WTC11 (cell line): ENCODE measurements at regions not wholly inside any gene's neighbourhood (a gene's known extent, or its start where the extent isn't known, plus 50 kb on each side); places are given as distances from the start of the nearest gene placed in this dataset.

Experiments
- ATAC-seq: fragments of 200-7000 bp; cut with Tn5 transposase; 2 replicates; pipeline ENCODE4 v1.10.0; 2021; ENCODE audit warnings: mild to moderate bottlenecking, moderate library complexity
- CTCF ChIA-PET: fragments of 300-600 bp; sonication (Branson Sonifier 250); formaldehyde crosslinking; loops from one replicate; lab custom pipeline; 2021; ENCODE audit warnings: antibody characterized with exemption; lab: Charles Lee
- POLR2A ChIA-PET: fragments of 350-600 bp; sonication (Branson Sonifier 250); formaldehyde crosslinking; loops from one replicate; lab custom pipeline; 2021; ENCODE audit warnings: antibody characterized with exemption; lab: Charles Lee
- DNase-seq: peaks from one replicate; pipeline ENCODE4 v3.0.0; 2021; ENCODE audit warnings: low spot score
- H3K27ac Mint-ChIP-seq: 2 replicates; pipeline ENCODE4 v1.8.0; 2021; ENCODE audit warnings: mixed read lengths
- H3K27me3 Mint-ChIP-seq: 2 replicates; pipeline ENCODE4 v1.8.0; 2021; ENCODE audit warnings: low read depth, mild to moderate bottlenecking, moderate library complexity, mixed read lengths
- H3K36me3 Mint-ChIP-seq: 2 replicates; pipeline ENCODE4 v1.8.0; 2021; ENCODE audit warnings: mixed read lengths
- H3K4me1 Mint-ChIP-seq: 2 replicates; pipeline ENCODE4 v1.8.0; 2022; ENCODE audit warnings: mixed read lengths
- H3K4me3 Mint-ChIP-seq: 2 replicates; pipeline ENCODE4 v1.8.0; 2021; ENCODE audit warnings: mild to moderate bottlenecking, moderate library complexity, mixed read lengths
- H3K9me3 Mint-ChIP-seq: 2 replicates; pipeline ENCODE4 v1.8.0; 2021; ENCODE audit warnings: mixed read lengths
- ATF1 ChIP-seq: sonication (generic); formaldehyde crosslinking; IDR thresholded peaks from 2 replicates; pipeline ENCODE4 v1.8.1; 2023; ENCODE audit warnings: mild to moderate bottlenecking, moderate library complexity, missing genetic modification reagents
- CREM ChIP-seq: sonication (generic); formaldehyde crosslinking; IDR thresholded peaks from 2 replicates; pipeline ENCODE4 v1.8.1; 2022; ENCODE audit warnings: mild to moderate bottlenecking, missing genetic modification reagents, moderate library complexity
- ESRRA ChIP-seq: sonication (generic); formaldehyde crosslinking; IDR thresholded peaks from 2 replicates; pipeline ENCODE4 v1.8.1; 2022; ENCODE audit warnings: mild to moderate bottlenecking, missing genetic modification reagents, borderline replicate concordance
- FOXJ3 ChIP-seq: sonication (generic); formaldehyde crosslinking; IDR thresholded peaks from 2 replicates; pipeline ENCODE4 v1.9.0; 2021; ENCODE audit warnings: missing genetic modification reagents, mild to moderate bottlenecking, borderline replicate concordance
- GABPB1 ChIP-seq: sonication (generic); formaldehyde crosslinking; IDR thresholded peaks from 2 replicates; pipeline ENCODE4 v1.8.1; 2023; ENCODE audit warnings: mild to moderate bottlenecking, missing genetic modification reagents
- IRF2 ChIP-seq: sonication (generic); formaldehyde crosslinking; IDR thresholded peaks from 2 replicates; pipeline ENCODE4 v1.8.0; 2022; ENCODE audit warnings: low read depth, missing genetic modification reagents, borderline replicate concordance
- MXD4 ChIP-seq: fragments of 250-450 bp; sonication (Bioruptor Pico); IDR thresholded peaks from 2 replicates; pipeline ENCODE4 v1.8.0; 2021; ENCODE audit warnings: mild to moderate bottlenecking, moderate library complexity, borderline replicate concordance
- NFYB ChIP-seq: sonication (generic); formaldehyde crosslinking; conservative IDR thresholded peaks from 2 replicates; pipeline ENCODE4 v1.8.0; 2022; ENCODE audit warnings: low read depth, missing genetic modification reagents
- NR2C2 ChIP-seq: sonication (generic); formaldehyde crosslinking; IDR thresholded peaks from 2 replicates; pipeline ENCODE4 v1.8.0; 2022; ENCODE audit warnings: mild to moderate bottlenecking, missing genetic modification reagents
- RELA ChIP-seq: sonication (generic); formaldehyde crosslinking; IDR thresholded peaks from 2 replicates; pipeline ENCODE4 v1.8.1; 2022; ENCODE audit warnings: missing genetic modification reagents, mild to moderate bottlenecking, borderline replicate concordance
- TP53 ChIP-seq: sonication (generic); formaldehyde crosslinking; IDR thresholded peaks from 2 replicates; pipeline ENCODE4 v1.8.1; 2023; ENCODE audit warnings: mild to moderate bottlenecking, missing genetic modification reagents
- ZBTB21 ChIP-seq: sonication (generic); formaldehyde crosslinking; IDR thresholded peaks from 2 replicates; pipeline ENCODE4 v1.8.1; 2023; ENCODE audit warnings: mild to moderate bottlenecking, missing genetic modification reagents, borderline replicate concordance
- ZNF219 ChIP-seq: sonication (generic); formaldehyde crosslinking; IDR thresholded peaks from 2 replicates; pipeline ENCODE4 v1.8.0; 2023; ENCODE audit warnings: missing genetic modification reagents, mild to moderate bottlenecking, borderline replicate concordance
- ZNF232 ChIP-seq: sonication (generic); formaldehyde crosslinking; IDR thresholded peaks from 2 replicates; pipeline ENCODE4 v1.8.0; 2022; ENCODE audit warnings: mild to moderate bottlenecking, missing genetic modification reagents
- ZNF396 ChIP-seq: fragments of 250-450 bp; sonication (Bioruptor Pico); IDR thresholded peaks from 2 replicates; pipeline ENCODE4 v1.8.0; 2021; ENCODE audit warnings: mild to moderate bottlenecking, moderate library complexity, borderline replicate concordance
- ZNF423 ChIP-seq: fragments of 250-450 bp; sonication (Bioruptor Pico); IDR thresholded peaks from 2 replicates; pipeline ENCODE4 v2.1.2; 2022; ENCODE audit warnings: mild to moderate bottlenecking, moderate library complexity
- TF ChIP-seq, protein P1 (sequence below): sonication (generic); formaldehyde crosslinking; IDR thresholded peaks from 2 replicates; pipeline ENCODE4 v1.8.0; 2023; ENCODE audit warnings: missing genetic modification reagents
- TF ChIP-seq, protein P2 (sequence below): sonication (generic); formaldehyde crosslinking; IDR thresholded peaks from 2 replicates; pipeline ENCODE4 v1.8.1; 2023; ENCODE audit warnings: mild to moderate bottlenecking, missing genetic modification reagents
- TF ChIP-seq, protein P3 (sequence below): sonication (generic); formaldehyde crosslinking; conservative IDR thresholded peaks from 2 replicates; pipeline ENCODE4 v1.8.1; 2023; ENCODE audit warnings: mild to moderate bottlenecking, low read depth, missing genetic modification reagents, moderate library complexity
- TF ChIP-seq, protein P4 (sequence below): sonication (generic); formaldehyde crosslinking; IDR thresholded peaks from 2 replicates; pipeline ENCODE4 v1.8.0; 2023; ENCODE audit warnings: mild to moderate bottlenecking, missing genetic modification reagents
- TF ChIP-seq, protein P5 (sequence below): fragments of 250-450 bp; sonication (Bioruptor Pico); IDR thresholded peaks from 2 replicates; pipeline ENCODE4 v1.9.0; 2021; ENCODE audit warnings: moderate library complexity, mild to moderate bottlenecking, inconsistent platforms, borderline replicate concordance
- TF ChIP-seq, protein P6 (sequence below): fragments of 250-450 bp; sonication (Bioruptor Pico); conservative IDR thresholded peaks from 2 replicates; pipeline ENCODE4 v1.9.0; 2021; ENCODE audit warnings: mild to moderate bottlenecking

DNA sequence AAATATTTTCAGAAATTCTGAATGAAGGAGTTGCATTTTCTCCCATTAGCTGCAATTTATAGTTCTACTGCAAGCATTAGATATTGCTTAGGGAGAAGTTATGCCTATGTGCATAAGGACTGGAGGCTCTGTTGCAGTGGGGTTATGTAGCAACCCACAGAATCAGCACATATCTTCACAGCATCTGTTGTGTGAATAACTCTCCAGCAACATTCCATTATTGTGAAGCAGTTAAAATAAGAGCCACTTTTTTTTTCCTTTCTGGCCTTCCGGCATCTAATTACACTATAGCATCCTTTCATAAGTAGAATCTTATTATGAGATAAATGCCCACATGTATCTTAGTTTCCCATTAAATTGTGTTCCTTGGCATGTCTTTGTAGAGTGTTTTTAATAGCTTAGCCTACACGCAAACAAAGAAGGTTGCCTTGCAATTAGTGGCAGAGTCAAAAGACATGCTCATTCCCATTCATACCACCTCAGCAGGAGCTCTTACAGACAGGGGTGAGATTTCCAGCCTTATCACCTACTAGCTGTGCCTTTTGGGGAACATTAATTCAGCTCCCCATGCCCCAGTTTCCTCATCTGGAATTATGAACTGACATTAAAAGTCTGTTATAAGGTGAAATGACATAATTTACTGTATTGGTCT lies 596.0 kb upstream of the GOT2 start:
- Mint-ChIP-seq H3K36me3 (peaks cover 4% of the 10 kb centered on the region; the same call in 1 of the 2 replicates), H3K27ac (no peak overlapping the region), H3K4me3 (no peak overlapping the region), H3K9me3 (peaks cover 5% of the 10 kb centered on the region), H3K4me1 (peaks cover 22% of the 10 kb centered on the region), H3K27me3 (peaks cover 62% of the 10 kb centered on the region)
- ChIA-PET POLR2A (interaction anchor here (0.6 to 1.1 kb wide), 2 partner anchors 19 to 400 kb away, joined by 3 to 8 read pairs; no protein-coding TSS in a partner anchor), CTCF (interaction anchor here (1.3 kb wide), 1 partner anchor 11 kb away, joined by 3 read pairs; no protein-coding TSS in a partner anchor)
- TF ChIP-seq CREM (CRISPR knock-in tag) (no peak), RELA (CRISPR knock-in tag) (no peak), ESRRA (CRISPR knock-in tag) (no peak), IRF2 (no peak), MXD4 (CRISPR knock-in tag) (no peak), FOXJ3 (CRISPR knock-in tag) (no peak), ZNF396 (CRISPR knock-in tag) (no peak), ZBTB21 (CRISPR knock-in tag) (no peak), NR2C2 (no peak), ZNF219 (CRISPR knock-in tag) (no peak)
- TF ChIP-seq, protein P1, sequence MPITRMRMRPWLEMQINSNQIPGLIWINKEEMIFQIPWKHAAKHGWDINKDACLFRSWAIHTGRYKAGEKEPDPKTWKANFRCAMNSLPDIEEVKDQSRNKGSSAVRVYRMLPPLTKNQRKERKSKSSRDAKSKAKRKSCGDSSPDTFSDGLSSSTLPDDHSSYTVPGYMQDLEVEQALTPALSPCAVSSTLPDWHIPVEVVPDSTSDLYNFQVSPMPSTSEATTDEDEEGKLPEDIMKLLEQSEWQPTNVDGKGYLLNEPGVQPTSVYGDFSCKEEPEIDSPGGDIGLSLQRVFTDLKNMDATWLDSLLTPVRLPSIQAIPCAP: no peak
- TF ChIP-seq, protein P2, sequence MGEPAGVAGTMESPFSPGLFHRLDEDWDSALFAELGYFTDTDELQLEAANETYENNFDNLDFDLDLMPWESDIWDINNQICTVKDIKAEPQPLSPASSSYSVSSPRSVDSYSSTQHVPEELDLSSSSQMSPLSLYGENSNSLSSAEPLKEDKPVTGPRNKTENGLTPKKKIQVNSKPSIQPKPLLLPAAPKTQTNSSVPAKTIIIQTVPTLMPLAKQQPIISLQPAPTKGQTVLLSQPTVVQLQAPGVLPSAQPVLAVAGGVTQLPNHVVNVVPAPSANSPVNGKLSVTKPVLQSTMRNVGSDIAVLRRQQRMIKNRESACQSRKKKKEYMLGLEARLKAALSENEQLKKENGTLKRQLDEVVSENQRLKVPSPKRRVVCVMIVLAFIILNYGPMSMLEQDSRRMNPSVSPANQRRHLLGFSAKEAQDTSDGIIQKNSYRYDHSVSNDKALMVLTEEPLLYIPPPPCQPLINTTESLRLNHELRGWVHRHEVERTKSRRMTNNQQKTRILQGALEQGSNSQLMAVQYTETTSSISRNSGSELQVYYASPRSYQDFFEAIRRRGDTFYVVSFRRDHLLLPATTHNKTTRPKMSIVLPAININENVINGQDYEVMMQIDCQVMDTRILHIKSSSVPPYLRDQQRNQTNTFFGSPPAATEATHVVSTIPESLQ (CRISPR knock-in tag): no peak
- TF ChIP-seq, protein P3, sequence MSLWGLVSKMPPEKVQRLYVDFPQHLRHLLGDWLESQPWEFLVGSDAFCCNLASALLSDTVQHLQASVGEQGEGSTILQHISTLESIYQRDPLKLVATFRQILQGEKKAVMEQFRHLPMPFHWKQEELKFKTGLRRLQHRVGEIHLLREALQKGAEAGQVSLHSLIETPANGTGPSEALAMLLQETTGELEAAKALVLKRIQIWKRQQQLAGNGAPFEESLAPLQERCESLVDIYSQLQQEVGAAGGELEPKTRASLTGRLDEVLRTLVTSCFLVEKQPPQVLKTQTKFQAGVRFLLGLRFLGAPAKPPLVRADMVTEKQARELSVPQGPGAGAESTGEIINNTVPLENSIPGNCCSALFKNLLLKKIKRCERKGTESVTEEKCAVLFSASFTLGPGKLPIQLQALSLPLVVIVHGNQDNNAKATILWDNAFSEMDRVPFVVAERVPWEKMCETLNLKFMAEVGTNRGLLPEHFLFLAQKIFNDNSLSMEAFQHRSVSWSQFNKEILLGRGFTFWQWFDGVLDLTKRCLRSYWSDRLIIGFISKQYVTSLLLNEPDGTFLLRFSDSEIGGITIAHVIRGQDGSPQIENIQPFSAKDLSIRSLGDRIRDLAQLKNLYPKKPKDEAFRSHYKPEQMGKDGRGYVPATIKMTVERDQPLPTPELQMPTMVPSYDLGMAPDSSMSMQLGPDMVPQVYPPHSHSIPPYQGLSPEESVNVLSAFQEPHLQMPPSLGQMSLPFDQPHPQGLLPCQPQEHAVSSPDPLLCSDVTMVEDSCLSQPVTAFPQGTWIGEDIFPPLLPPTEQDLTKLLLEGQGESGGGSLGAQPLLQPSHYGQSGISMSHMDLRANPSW (CRISPR knock-in tag): no peak
- TF ChIP-seq, protein P4, sequence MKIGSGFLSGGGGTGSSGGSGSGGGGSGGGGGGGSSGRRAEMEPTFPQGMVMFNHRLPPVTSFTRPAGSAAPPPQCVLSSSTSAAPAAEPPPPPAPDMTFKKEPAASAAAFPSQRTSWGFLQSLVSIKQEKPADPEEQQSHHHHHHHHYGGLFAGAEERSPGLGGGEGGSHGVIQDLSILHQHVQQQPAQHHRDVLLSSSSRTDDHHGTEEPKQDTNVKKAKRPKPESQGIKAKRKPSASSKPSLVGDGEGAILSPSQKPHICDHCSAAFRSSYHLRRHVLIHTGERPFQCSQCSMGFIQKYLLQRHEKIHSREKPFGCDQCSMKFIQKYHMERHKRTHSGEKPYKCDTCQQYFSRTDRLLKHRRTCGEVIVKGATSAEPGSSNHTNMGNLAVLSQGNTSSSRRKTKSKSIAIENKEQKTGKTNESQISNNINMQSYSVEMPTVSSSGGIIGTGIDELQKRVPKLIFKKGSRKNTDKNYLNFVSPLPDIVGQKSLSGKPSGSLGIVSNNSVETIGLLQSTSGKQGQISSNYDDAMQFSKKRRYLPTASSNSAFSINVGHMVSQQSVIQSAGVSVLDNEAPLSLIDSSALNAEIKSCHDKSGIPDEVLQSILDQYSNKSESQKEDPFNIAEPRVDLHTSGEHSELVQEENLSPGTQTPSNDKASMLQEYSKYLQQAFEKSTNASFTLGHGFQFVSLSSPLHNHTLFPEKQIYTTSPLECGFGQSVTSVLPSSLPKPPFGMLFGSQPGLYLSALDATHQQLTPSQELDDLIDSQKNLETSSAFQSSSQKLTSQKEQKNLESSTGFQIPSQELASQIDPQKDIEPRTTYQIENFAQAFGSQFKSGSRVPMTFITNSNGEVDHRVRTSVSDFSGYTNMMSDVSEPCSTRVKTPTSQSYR (CRISPR knock-in tag): no peak
- TF ChIP-seq, protein P5, sequence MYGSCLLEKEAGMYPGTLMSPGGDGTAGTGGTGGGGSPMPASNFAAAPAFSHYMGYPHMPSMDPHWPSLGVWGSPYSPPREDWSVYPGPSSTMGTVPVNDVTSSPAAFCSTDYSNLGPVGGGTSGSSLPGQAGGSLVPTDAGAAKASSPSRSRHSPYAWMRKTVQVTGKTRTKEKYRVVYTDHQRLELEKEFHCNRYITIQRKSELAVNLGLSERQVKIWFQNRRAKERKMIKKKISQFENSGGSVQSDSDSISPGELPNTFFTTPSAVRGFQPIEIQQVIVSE (CRISPR knock-in tag): no peak
- DNase-seq (no peak), ATAC-seq (peak; percentile 44; the same call in 1 of the 2 replicates)

DNA sequence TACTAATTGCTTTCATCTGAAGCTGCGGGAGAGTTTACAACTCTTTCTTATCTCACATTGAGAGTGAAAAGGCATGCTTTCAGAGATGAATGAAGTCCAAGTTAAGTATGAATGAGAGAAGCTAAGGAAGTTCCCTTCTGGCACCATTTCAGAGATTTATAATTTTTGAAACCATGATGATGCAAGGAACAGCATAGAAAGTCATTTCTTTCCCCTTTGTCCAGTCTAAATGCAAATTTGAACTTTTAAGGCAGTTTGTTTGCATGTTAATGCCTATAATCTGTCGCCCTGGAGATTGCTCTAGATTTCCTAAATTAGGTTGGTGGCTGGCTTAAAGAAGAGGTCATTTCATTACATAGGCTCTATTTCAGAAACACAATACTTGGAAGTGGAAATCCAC lies 594.8 kb upstream of the GOT2 start:
- POLR2A ChIA-PET: no interaction called here
- no peak for ATAC-seq
- Mint-ChIP-seq H3K4me3 (no peak overlapping the region), H3K27ac (no peak overlapping the region), H3K36me3 (peaks cover 4% of the 10 kb centered on the region; the same call in 1 of the 2 replicates), H3K4me1 (peaks cover 22% of the 10 kb centered on the region), H3K27me3 (peaks cover 58% of the 10 kb centered on the region), H3K9me3 (peaks cover 5% of the 10 kb centered on the region)
- DNase-seq: no peak
- CTCF ChIA-PET: no interaction called here
- TF ChIP-seq ZNF232 (CRISPR knock-in tag) (no peak), MXD4 (CRISPR knock-in tag) (no peak), GABPB1 (CRISPR knock-in tag) (no peak), TP53 (CRISPR knock-in tag) (no peak), ZNF423 (CRISPR knock-in tag) (no peak), ZNF219 (CRISPR knock-in tag) (no peak), NFYB (no peak), ATF1 (CRISPR knock-in tag) (no peak)
- TF ChIP-seq, protein P5 (CRISPR knock-in tag): no peak
- TF ChIP-seq, protein P6, sequence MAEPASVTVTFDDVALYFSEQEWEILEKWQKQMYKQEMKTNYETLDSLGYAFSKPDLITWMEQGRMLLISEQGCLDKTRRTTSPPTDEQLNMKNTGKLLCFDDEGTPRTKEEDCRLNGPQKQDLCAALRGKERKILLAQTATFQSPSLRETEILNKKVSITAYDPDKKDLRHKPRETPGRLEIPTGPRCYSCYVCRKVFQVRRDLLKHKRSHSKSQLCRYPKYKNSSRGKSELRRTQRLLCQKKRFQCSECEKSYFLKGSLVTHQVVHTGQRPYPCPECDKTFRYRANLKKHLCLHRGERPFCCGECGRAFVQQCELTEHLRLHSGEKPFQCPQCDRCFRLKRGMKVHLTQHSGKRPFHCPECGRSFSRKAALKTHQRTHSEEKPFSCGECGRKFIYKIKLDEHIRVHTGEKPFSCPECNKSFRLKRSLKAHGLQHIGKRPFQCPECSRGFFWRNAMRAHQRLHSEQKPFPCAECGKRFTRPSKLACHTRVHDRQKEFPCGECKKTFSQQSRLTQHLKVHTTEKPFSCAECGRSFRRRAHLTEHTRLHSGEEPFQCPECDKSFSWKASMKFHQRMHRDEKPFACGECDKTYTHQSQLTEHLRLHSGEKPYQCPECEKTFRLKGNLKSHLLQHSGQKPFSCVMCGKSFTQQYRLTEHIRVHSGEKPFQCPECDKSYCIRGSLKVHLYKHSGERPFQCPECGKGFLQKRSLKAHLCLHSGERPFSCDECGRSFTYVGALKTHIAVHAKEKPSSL (CRISPR knock-in tag): no peak
